ENCODE measurements at regions not wholly inside any gene's neighbourhood (a gene's known extent, or its start where the extent isn't known, plus 50 kb on each side); places are given as distances from the start of the nearest gene placed in this dataset.

GRCh38 chr15:47409038-47409437 is 308.3 kb upstream of the SEMA6D start:
- DNase-seq (ENCODE audit: low spot score) = no peak

- DNase-seq (ENCODE audit: low spot score) = no peak
Measured at GRCh38 chr15:47409600-47409999, 307.7 kb upstream of the SEMA6D start.

GRCh38 chr15:47410247-47410646 is 307.1 kb upstream of the SEMA6D start:
- DNase-seq (ENCODE audit: low spot score) = no peak

- no peak for DNase-seq (ENCODE audit: low spot score)
Measured at GRCh38 chr15:47411733-47412132, 305.6 kb upstream of the SEMA6D start.

- no peak for DNase-seq (ENCODE audit: low spot score)
Measured at GRCh38 chr15:47412136-47412535, 305.2 kb upstream of the SEMA6D start.

- no peak for DNase-seq (ENCODE audit: low spot score)
Measured at GRCh38 chr15:47412802-47413201, 304.5 kb upstream of the SEMA6D start.

- no peak for DNase-seq (ENCODE audit: low spot score)
Measured at GRCh38 chr15:47414207-47414606, 303.1 kb upstream of the SEMA6D start.

GRCh38 chr15:47415539-47415971 is 301.8 kb upstream of the SEMA6D start:
- DNase-seq (ENCODE audit: low spot score) = peak; percentile 63

GRCh38 chr15:47422881-47423665 is 294.2 kb upstream of the SEMA6D start:
- peak; percentile 57 for DNase-seq (ENCODE audit: low spot score)

GRCh38 chr15:47427463-47427862 is 289.8 kb upstream of the SEMA6D start:
- DNase-seq (ENCODE audit: low spot score) = no peak

GRCh38 chr15:47429376-47429775 is 287.9 kb upstream of the SEMA6D start:
- no peak for DNase-seq (ENCODE audit: low spot score)

GRCh38 chr15:47431501-47431900 is 285.8 kb upstream of the SEMA6D start:
- DNase-seq (ENCODE audit: low spot score) = no peak

- no peak for DNase-seq (ENCODE audit: low spot score)
Measured at GRCh38 chr15:47432826-47433225, 284.5 kb upstream of the SEMA6D start.

GRCh38 chr15:47434596-47434995 is 282.7 kb upstream of the SEMA6D start:
- DNase-seq (ENCODE audit: low spot score) = no peak

GRCh38 chr15:47437491-47437890 is 279.8 kb upstream of the SEMA6D start:
- DNase-seq (ENCODE audit: low spot score) = no peak

- DNase-seq (ENCODE audit: low spot score) = no peak
Measured at GRCh38 chr15:47439146-47440111, 277.9 kb upstream of the SEMA6D start.

GRCh38 chr15:47442371-47442770 is 274.9 kb upstream of the SEMA6D start:
- DNase-seq (ENCODE audit: low spot score) = no peak

- no peak for DNase-seq (ENCODE audit: low spot score)
Measured at GRCh38 chr15:47443839-47444238, 273.5 kb upstream of the SEMA6D start.

GRCh38 chr15:47445723-47446392 is 271.4 kb upstream of the SEMA6D start:
- no peak for DNase-seq (ENCODE audit: low spot score)

GRCh38 chr15:47460795-47461573 is 256.3 kb upstream of the SEMA6D start:
- DNase-seq (ENCODE audit: low spot score) = peak; percentile 64

- no peak for DNase-seq (ENCODE audit: low spot score)
Measured at GRCh38 chr15:47461652-47462141, 255.6 kb upstream of the SEMA6D start.

All from kidney capillary endothelial cell (primary cell).